Activated T-cell treated with anti-CD3 and anti-CD28 coated beads for 1 hour (primary cell): ENCODE measurements at regions not wholly inside any gene's neighbourhood (a gene's known extent, or its start where the extent isn't known, plus 50 kb on each side); places are given as distances from the start of the nearest gene placed in this dataset.
"Not testable (repeated sequence)": the region's sequence is repeated elsewhere in the genome, so short reads cannot be mapped to it uniquely, and the experiment has no call there.

ENCODE experiments used
- DNase-seq: peaks from one replicate; pipeline ENCODE4 v3.0.0-alpha.2; 2020; ENCODE audit warnings: low read depth

GRCh38 chr4:128649161-128649560 lies 160.3 kb upstream of the JADE1 start:
- DNase-seq, result no peak

GRCh38 chr4:128648021-128648420 lies 161.5 kb upstream of the JADE1 start:
- no peak for DNase-seq

GRCh38 chr4:128646893-128647292 lies 162.6 kb upstream of the JADE1 start:
- DNase-seq, result not testable (repeated sequence)

GRCh38 chr4:128644693-128645654 lies 164.5 kb upstream of the JADE1 start:
- DNase-seq, result not testable (repeated sequence)

- DNase-seq, result not testable (repeated sequence)
These were observed 165.4 kb upstream of the JADE1 start for GRCh38 chr4:128644107-128644506.

GRCh38 chr4:128641566-128641965 lies 167.9 kb upstream of the JADE1 start:
- not testable (repeated sequence) for DNase-seq

- no peak for DNase-seq
These were observed 169.8 kb upstream of the JADE1 start for GRCh38 chr4:128639541-128640270.

- no peak for DNase-seq
These were observed 172.6 kb upstream of the JADE1 start for GRCh38 chr4:128636906-128637305.

GRCh38 chr4:128635955-128636560 lies 173.4 kb upstream of the JADE1 start:
- DNase-seq, result no peak

- no peak for DNase-seq
These were observed 174.2 kb upstream of the JADE1 start for GRCh38 chr4:128635141-128635954.

GRCh38 chr4:128633067-128633466 lies 176.4 kb upstream of the JADE1 start:
- DNase-seq, result no peak

- DNase-seq, result no peak
These were observed 178.6 kb upstream of the JADE1 start for GRCh38 chr4:128630871-128631270.

GRCh38 chr4:128623508-128624215 lies 185.8 kb upstream of the JADE1 start:
- no peak for DNase-seq

GRCh38 chr4:128620279-128620965 lies 189.1 kb upstream of the JADE1 start:
- DNase-seq, result not testable (repeated sequence)

- DNase-seq, result no peak
These were observed 194.3 kb upstream of the JADE1 start for GRCh38 chr4:128615197-128615596.

- no peak for DNase-seq
These were observed 201.5 kb upstream of the JADE1 start for GRCh38 chr4:128608006-128608405.

GRCh38 chr4:128606173-128606572 lies 203.3 kb upstream of the JADE1 start:
- no peak for DNase-seq

GRCh38 chr4:128604840-128605239 lies 204.7 kb upstream of the JADE1 start:
- no peak for DNase-seq

GRCh38 chr4:128604204-128604603 lies 205.3 kb upstream of the JADE1 start:
- DNase-seq, result no peak

- no peak for DNase-seq
These were observed 206.4 kb upstream of the JADE1 start for GRCh38 chr4:128603081-128603480.
